Esophagus squamous epithelium (tissue), 4 donors: ENCODE measurements at regions not wholly inside any gene's neighbourhood (a gene's known extent, or its start where the extent isn't known, plus 50 kb on each side); places are given as distances from the start of the nearest gene placed in this dataset.

Experiments used
- POLR2A ChIP-seq, 4 donors: fragments of 450-650 bp; IDR thresholded peaks; one replicate each; pipeline ENCODE4 v1.6.1; 2017; ENCODE audit warnings: antibody characterized with exemption in 4 of 4, mild to moderate bottlenecking in 4 of 4, moderate library complexity in 3 of 4
- TF ChIP-seq, protein P1 (sequence below), 6 experiments: fragments of 450-650 bp in 4 of 6; fragments of 200-600 bp in 2 of 6; sonication (generic) in 2 of 6; IDR thresholded peaks; one replicate each; pipeline ENCODE4 v1.5.1; 2016 to 2019; ENCODE audit warnings: antibody characterized with exemption in 6 of 6, mild to moderate bottlenecking in 4 of 6, moderate library complexity in 4 of 6

DNA sequence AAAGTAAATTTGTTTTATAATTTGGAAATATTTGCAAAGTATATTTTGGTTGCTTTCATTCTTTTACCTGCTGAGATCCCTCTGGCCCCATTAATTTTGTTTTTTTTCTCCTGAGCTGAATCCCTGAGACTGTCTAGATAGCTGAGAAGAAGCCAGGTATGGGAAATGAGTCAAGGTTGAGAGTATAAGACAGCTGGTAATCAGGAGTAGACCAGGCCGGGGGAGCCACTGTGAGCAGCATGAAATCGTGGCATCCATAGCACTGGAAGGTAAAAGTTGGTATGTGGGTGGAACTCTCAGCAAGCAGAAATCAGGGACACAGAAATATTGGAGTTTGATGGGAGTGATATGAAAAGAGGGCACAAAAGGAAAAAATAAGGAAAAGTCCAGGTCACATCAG is 164.5 kb downstream of the FHIP1A start:
- TF ChIP-seq, protein P1, sequence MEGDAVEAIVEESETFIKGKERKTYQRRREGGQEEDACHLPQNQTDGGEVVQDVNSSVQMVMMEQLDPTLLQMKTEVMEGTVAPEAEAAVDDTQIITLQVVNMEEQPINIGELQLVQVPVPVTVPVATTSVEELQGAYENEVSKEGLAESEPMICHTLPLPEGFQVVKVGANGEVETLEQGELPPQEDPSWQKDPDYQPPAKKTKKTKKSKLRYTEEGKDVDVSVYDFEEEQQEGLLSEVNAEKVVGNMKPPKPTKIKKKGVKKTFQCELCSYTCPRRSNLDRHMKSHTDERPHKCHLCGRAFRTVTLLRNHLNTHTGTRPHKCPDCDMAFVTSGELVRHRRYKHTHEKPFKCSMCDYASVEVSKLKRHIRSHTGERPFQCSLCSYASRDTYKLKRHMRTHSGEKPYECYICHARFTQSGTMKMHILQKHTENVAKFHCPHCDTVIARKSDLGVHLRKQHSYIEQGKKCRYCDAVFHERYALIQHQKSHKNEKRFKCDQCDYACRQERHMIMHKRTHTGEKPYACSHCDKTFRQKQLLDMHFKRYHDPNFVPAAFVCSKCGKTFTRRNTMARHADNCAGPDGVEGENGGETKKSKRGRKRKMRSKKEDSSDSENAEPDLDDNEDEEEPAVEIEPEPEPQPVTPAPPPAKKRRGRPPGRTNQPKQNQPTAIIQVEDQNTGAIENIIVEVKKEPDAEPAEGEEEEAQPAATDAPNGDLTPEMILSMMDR (IDR thresholded peaks at IDR 0.05) = no peak
- no peak for TF ChIP-seq POLR2A (IDR thresholded peaks at IDR 0.05)
